ENCODE measurements at regions not wholly inside any gene's neighbourhood (a gene's known extent, or its start where the extent isn't known, plus 50 kb on each side); places are given as distances from the start of the nearest gene placed in this dataset.
A peak's percentile ranks its signal among the peaks of the same experiment; 100 is the strongest.

DNA sequence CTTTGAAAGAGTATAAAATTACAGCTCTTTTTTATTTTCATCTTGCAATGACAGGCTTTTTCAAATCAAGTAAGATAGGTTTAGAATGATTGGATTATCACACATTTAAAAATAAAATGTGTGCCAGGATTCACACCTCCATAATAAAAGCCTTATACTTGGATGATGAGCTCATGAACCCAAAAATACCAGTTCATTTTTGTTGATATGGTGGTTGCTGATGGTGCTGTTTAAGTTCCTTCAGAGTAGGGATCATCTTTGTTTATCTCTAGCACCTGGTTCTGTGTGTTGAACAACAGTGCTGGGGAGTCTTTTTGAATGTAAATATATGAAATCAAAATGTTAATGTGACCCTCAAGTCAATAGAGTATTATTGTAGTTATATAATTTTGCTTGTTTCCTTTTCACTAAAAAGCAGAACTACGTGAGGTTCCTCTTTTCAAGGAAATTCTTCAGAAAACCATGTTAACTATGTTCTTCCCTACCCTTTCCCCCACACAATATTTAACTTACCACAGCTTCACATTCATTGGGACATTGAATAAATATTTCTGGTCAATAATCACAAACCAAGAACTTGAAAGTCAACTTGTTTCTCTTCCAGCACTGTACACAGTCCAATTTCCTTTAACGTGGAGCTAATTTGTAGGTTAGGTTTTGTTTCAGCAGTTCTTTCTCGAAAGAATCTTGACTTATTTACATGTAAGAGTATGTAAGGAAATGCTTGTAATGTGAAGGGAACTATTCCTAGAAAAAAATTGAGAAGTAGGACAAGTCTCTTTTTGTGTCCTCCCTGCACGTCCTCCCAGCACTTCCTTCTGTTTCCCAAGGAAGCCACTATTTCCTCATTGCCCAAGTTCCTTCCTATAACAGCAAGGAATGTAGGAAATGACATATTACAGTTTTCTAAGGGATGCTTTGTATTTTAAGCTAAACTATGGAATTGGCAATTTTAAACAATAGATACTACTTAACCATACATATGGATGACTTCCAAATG lies 945.9 kb upstream of the CITED2 start:
- Histone ChIP-seq H3K27me3 (ENCODE audit: low read depth) (no peaks in the 10 kb centered on the region), H3K27ac (no peak overlapping the region), H3K4me1 (peaks cover 25% of the 10 kb centered on the region), H3K9me3 (no peaks in the 10 kb centered on the region), H3K36me3 (no peaks in the 10 kb centered on the region), H3K4me3 (no peak overlapping the region)
- TF ChIP-seq, protein P1, sequence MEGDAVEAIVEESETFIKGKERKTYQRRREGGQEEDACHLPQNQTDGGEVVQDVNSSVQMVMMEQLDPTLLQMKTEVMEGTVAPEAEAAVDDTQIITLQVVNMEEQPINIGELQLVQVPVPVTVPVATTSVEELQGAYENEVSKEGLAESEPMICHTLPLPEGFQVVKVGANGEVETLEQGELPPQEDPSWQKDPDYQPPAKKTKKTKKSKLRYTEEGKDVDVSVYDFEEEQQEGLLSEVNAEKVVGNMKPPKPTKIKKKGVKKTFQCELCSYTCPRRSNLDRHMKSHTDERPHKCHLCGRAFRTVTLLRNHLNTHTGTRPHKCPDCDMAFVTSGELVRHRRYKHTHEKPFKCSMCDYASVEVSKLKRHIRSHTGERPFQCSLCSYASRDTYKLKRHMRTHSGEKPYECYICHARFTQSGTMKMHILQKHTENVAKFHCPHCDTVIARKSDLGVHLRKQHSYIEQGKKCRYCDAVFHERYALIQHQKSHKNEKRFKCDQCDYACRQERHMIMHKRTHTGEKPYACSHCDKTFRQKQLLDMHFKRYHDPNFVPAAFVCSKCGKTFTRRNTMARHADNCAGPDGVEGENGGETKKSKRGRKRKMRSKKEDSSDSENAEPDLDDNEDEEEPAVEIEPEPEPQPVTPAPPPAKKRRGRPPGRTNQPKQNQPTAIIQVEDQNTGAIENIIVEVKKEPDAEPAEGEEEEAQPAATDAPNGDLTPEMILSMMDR (IDR thresholded peaks at IDR 0.05), result no peak
- intact Hi-C loops (cut with DNase I), result no loop called here
- ATAC-seq, result peak; percentile 38 to 62
- DNase-seq, result no peak

DNA sequence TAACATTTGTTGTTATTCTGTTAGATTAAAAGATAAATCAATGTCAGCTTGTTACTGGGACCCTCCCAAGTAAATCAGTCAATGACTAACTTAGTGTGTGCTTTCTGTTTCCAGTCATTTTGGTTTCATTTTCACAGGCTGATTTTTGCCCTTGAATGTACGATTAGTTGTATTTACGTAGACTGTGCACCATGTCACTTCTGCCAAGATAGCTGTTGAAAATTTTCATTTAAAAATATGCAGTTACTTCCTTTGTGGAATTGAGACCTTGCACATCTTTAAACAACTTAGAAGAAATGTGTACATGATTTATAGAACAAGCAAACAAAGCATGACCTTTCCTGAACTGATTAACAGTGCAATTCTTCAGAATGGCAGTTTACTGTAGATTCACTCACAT lies 944.8 kb upstream of the CITED2 start:
- H3K27me3 ChIP-seq (ENCODE audit: low read depth), result no peaks in the 10 kb centered on the region
- peak in 1 of 2 donors; percentile 43 for ATAC-seq
- DNase-seq, result no peak
- TF ChIP-seq, protein P1 (IDR thresholded peaks at IDR 0.05), result no peak
- no peak overlapping the region for H3K27ac ChIP-seq
- H3K9me3 ChIP-seq, result no peaks in the 10 kb centered on the region
- peak overlapping the region; percentile 20 for H3K4me3 ChIP-seq
- H3K36me3 ChIP-seq, result no peaks in the 10 kb centered on the region
- H3K4me1 ChIP-seq, result peaks cover 25% of the 10 kb centered on the region
- intact Hi-C loops (cut with DNase I), result no loop called here

DNA sequence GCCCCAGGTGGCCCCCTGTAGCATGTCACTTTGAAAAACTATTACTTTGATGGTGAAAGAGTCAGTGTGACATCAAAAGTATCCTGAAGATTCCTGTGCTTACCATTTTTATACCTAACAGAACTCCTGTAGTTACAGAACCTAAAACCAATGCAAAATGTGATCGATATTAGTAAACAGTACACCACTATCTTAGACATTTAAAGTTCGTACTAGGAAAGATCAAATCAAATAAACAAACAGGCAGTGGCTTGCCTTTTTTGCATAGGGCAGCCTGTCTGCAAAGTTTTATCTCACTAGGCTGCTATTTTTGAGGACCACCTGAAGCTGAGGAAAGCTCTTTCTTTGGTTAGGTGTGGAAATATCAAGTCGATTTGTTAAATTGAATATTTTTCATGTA lies 944.0 kb upstream of the CITED2 start:
- ATAC-seq, result no peak
- no peak for DNase-seq

DNA sequence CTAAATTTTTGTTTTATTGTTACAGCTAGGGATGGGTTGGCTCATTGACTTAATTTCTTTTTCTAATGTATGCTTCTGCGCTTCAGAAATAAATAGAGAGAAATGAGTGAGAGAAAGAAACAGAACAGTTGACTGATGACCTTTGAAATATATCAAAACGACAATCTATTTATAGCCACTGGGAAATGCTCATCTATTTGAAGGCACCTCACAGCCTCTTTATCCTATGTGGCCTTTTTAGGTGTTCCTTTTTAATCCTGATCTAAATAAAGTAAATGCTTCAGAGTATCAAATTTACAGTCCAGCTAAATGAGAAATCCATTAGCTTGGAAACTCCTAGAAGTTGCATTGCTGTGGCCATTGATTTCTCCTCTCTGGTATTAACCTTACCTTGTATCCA lies 943.5 kb upstream of the CITED2 start:
- Histone ChIP-seq H3K4me3 (no peak overlapping the region), H3K9me3 (no peaks in the 10 kb centered on the region), H3K4me1 (peaks cover 25% of the 10 kb centered on the region), H3K36me3 (no peaks in the 10 kb centered on the region), H3K27ac (no peak overlapping the region), H3K27me3 (ENCODE audit: low read depth) (no peaks in the 10 kb centered on the region)
- intact Hi-C loops (cut with DNase I), result no loop called here
- TF ChIP-seq, protein P1 (IDR thresholded peaks at IDR 0.05), result no peak
- ATAC-seq (no peak), DNase-seq (no peak)

More for the DNA sequence above, 944.0 kb upstream of the CITED2 start:
- no peak overlapping the region for H3K4me3 ChIP-seq
- intact Hi-C loops (cut with DNase I), result no loop called here
- no peaks in the 10 kb centered on the region for H3K36me3 ChIP-seq
- H3K4me1 ChIP-seq, result peaks cover 25% of the 10 kb centered on the region
- no peaks in the 10 kb centered on the region for H3K27me3 ChIP-seq (ENCODE audit: low read depth)
- no peak overlapping the region for H3K27ac ChIP-seq
- TF ChIP-seq, protein P1 (IDR thresholded peaks at IDR 0.05), result no peak
- no peaks in the 10 kb centered on the region for H3K9me3 ChIP-seq

DNA sequence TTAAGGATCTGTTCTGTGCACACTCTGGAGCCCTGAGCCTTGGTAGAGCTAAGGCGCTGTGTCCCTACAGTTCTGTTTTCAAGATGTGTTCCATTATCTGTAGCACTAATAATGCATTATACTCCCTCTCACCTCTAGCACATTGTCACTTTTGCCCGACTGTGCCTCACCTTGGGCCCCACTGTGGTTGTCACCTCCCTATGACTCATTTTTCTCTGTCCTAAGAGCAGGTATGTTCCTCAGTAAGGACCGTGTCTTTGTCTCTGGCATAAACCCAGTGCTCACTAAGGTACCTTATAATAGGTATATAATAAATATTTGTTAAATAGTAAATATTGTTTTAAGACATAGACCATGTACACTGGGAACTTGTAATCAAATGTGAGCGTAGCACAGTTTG lies 942.5 kb upstream of the CITED2 start:
- ATAC-seq, result no peak
- Histone ChIP-seq H3K27me3 (ENCODE audit: low read depth) (no peaks in the 10 kb centered on the region), H3K36me3 (no peaks in the 10 kb centered on the region), H3K4me1 (peaks cover 25% of the 10 kb centered on the region), H3K9me3 (no peaks in the 10 kb centered on the region), H3K27ac (no peak overlapping the region), H3K4me3 (no peak overlapping the region)
- DNase-seq, result no peak
- TF ChIP-seq, protein P1 (IDR thresholded peaks at IDR 0.05), result no peak
- intact Hi-C loops (cut with DNase I), result no loop called here

All from lower lobe of right lung (tissue), 2 donors.